B cell (primary cell): ENCODE measurements at regions not wholly inside any gene's neighbourhood (a gene's known extent, or its start where the extent isn't known, plus 50 kb on each side); places are given as distances from the start of the nearest gene placed in this dataset.

ENCODE experiments used
- ATAC-seq: fragments of 200-7000 bp; cut with Tn5 transposase; one replicate; pipeline ENCODE4 v1.10.0; 2021; ENCODE audit warnings: low read depth, mild to moderate bottlenecking, moderate number of reproducible peaks, moderate library complexity
- CTCF ChIA-PET: fragments of 350-600 bp; sonication (Branson Sonifier 250); formaldehyde crosslinking; loops from one replicate; lab custom pipeline; 2021; ENCODE audit warnings: antibody characterized with exemption, inconsistent platforms; lab: Charles Lee
- POLR2A ChIA-PET: fragments of 350-600 bp; sonication (Branson Sonifier 250); formaldehyde crosslinking; loops from one replicate; lab custom pipeline; 2021; ENCODE audit warnings: antibody characterized with exemption; lab: Charles Lee
- DNase-seq: peaks from one replicate; pipeline ENCODE4 v3.0.0; 2013
- H2AFZ ChIP-seq: 2 replicates; pipeline ENCODE4 v1.6.1; 2012; ENCODE audit warnings: mild to moderate bottlenecking, low read depth, low read length; ENCODE audit not compliant: insufficient read depth, poor library complexity, severe bottlenecking
- H3K27ac ChIP-seq, 2 donors: 1 replicate in 1 of 2; 2 replicates in 1 of 2; pipeline ENCODE4 v1.5.1; 2012 to 2013; ENCODE audit warnings: low read length in 2 of 2, mild to moderate bottlenecking in 2 of 2, moderate library complexity in 1 of 2
- H3K27me3 ChIP-seq, 4 experiments: fragments of 200-600 bp in 1 of 4; sonication (generic) in 1 of 4; replicated peaks in 1 of 4; 1 replicate in 2 of 4; 2 replicates in 2 of 4; pipeline versions ENCODE4 v1.6.1 to v1.7.0; 2013 to 2016; ENCODE audit warnings: low read length in 3 of 4, mild to moderate bottlenecking in 2 of 4, mixed read lengths in 1 of 4, moderate library complexity in 1 of 4; ENCODE audit not compliant: insufficient read depth in 4 of 4, control insufficient read depth in 3 of 4; ENCODE audit errors: control extremely low read depth in 1 of 4
- H3K36me3 ChIP-seq, 2 experiments: replicated peaks in 1 of 2; 1 replicate in 1 of 2; 2 replicates in 1 of 2; pipeline versions ENCODE4 v1.6.1 to v1.7.1; 2013; ENCODE audit warnings: low read length in 1 of 2; ENCODE audit not compliant: insufficient read depth in 2 of 2, control insufficient read depth in 1 of 2; ENCODE audit errors: control extremely low read depth in 1 of 2, extremely low read depth in 1 of 2
- H3K4me1 ChIP-seq, 2 donors: fragments of 200-600 bp in 1 of 2; sonication (generic) in 1 of 2; 1 replicate in 1 of 2; 2 replicates in 1 of 2; pipeline versions ENCODE4 v1.5.1 to v1.6.1; 2013 to 2017; ENCODE audit warnings: low read length in 2 of 2; ENCODE audit not compliant: control insufficient read depth in 2 of 2, insufficient read depth in 2 of 2
- H3K4me2 ChIP-seq: replicated peaks from 2 replicates; pipeline ENCODE3; 2012; ENCODE audit warnings: mild to moderate bottlenecking, low read depth, low read length; ENCODE audit not compliant: poor library complexity, severe bottlenecking
- H3K4me3 ChIP-seq, 5 experiments: fragments of 200-600 bp in 1 of 5; sonication (generic) in 1 of 5; 1 replicate in 3 of 5; 2 replicates in 2 of 5; pipeline versions ENCODE4 v1.5.1 to v1.7.0; 2011 to 2016; ENCODE audit warnings: low read length in 4 of 5, mild to moderate bottlenecking in 4 of 5, low read depth in 2 of 5, control low read depth in 1 of 5, moderate library complexity in 1 of 5; ENCODE audit not compliant: insufficient read depth in 1 of 5; ENCODE audit errors: control extremely low read depth in 1 of 5, extremely low read depth in 1 of 5
- H3K79me2 ChIP-seq: fragments of 200-600 bp; sonication (generic); one replicate; pipeline ENCODE4 v1.6.0; 2016; ENCODE audit warnings: low read length; ENCODE audit not compliant: control insufficient read depth, insufficient read depth
- H3K9ac ChIP-seq: fragments of 200-600 bp; sonication (generic); 2 replicates; pipeline ENCODE4 v1.6.1; 2017; ENCODE audit warnings: mild to moderate bottlenecking, low read length, moderate library complexity
- H3K9me3 ChIP-seq, 3 donors: one replicate each; pipeline versions ENCODE4 v1.6.1 to v1.7.1; 2013; ENCODE audit warnings: low read length in 2 of 3; ENCODE audit not compliant: control insufficient read depth in 2 of 3, insufficient read depth in 1 of 3; ENCODE audit errors: control extremely low read depth in 1 of 3
- H4K20me1 ChIP-seq: 2 replicates; pipeline ENCODE4 v1.6.0; 2012; ENCODE audit warnings: mild to moderate bottlenecking, low read length; ENCODE audit not compliant: insufficient read depth, control insufficient read depth, poor library complexity, severe bottlenecking
- H3K27ac Mint-ChIP-seq: one replicate; pipeline ENCODE4 v1.8.0; 2021; ENCODE audit warnings: mixed read lengths
- H3K27me3 Mint-ChIP-seq: one replicate; pipeline ENCODE4 v1.8.0; 2021; ENCODE audit warnings: mixed read lengths
- H3K4me1 Mint-ChIP-seq: one replicate; pipeline ENCODE4 v1.8.0; 2021; ENCODE audit warnings: mixed read lengths
- H3K4me3 Mint-ChIP-seq: one replicate; pipeline ENCODE4 v1.8.0; 2021; ENCODE audit warnings: mixed read lengths
- H3K9me3 Mint-ChIP-seq: one replicate; pipeline ENCODE4 v1.8.0; 2022; ENCODE audit warnings: mixed read lengths; ENCODE audit not compliant: insufficient read depth
- CTCF ChIP-seq: fragments of 200-600 bp; IDR thresholded peaks from one replicate; pipeline ENCODE4 v1.8.0; 2022; ENCODE audit warnings: antibody characterized with exemption, mild to moderate bottlenecking
- EZH2 ChIP-seq: IDR thresholded peaks from 2 replicates; pipeline ENCODE4 v1.6.1; 2012; ENCODE audit warnings: borderline replicate concordance, low read depth, mild to moderate bottlenecking, moderate library complexity, low read length; ENCODE audit not compliant: insufficient read depth, poor library complexity, severe bottlenecking
- WGBS: methylation state at CpG from one replicate; pipeline ENCODE4 v1.1.5; 2013; ENCODE audit warnings: missing lambda C conversion rate; ENCODE audit not compliant: insufficient coverage; 5-methylcytosine and 5-hydroxymethylcytosine counted together
- intact Hi-C: fragments of 100-400 bp; cut with micrococcal nuclease; formaldehyde crosslinking; loops from one replicate; pipeline ENCODE4 v1.10.0; 2022

- Histone ChIP-seq H3K36me3 (no peaks in the 10 kb centered on the region), H3K27me3 (no peaks in the 10 kb centered on the region), H2AFZ (no peak overlapping the region), H3K9ac (no peak overlapping the region), H3K4me2 (no peak overlapping the region), H3K27ac (no peak overlapping the region), H4K20me1 (no peaks in the 10 kb centered on the region), H3K4me1 (no peaks in the 10 kb centered on the region), H3K79me2 (no peaks in the 10 kb centered on the region), H3K9me3 (peaks cover 0 to 4% (median 3%) of the 10 kb centered on the region in 3 donors), H3K4me3 (no peak overlapping the region)
- no peak for ATAC-seq
- Mint-ChIP-seq H3K9me3 (no peaks in the 10 kb centered on the region), H3K27ac (no peak overlapping the region), H3K4me3 (no peak overlapping the region), H3K27me3 (no peaks in the 10 kb centered on the region), H3K4me1 (no peaks in the 10 kb centered on the region)
- ChIA-PET POLR2A (no interaction called here), CTCF (no interaction called here)
- 67% methylated on average over 1 of the region's 1 CpG for WGBS
- intact Hi-C loops, result no loop called here
- no peak for TF ChIP-seq CTCF
- TF ChIP-seq EZH2, result no peak
- DNase-seq, result no peak
Observed at GRCh38 chr13:71320452-71320851, 546.6 kb downstream of the DACH1 start.

GRCh38 chr13:71316792-71317363 is 550.1 kb downstream of the DACH1 start:
- Mint-ChIP-seq H3K4me3 (no peak overlapping the region), H3K27me3 (no peaks in the 10 kb centered on the region), H3K4me1 (no peaks in the 10 kb centered on the region), H3K9me3 (no peaks in the 10 kb centered on the region), H3K27ac (no peak overlapping the region)
- no peaks in the 10 kb centered on the region for H3K79me2 ChIP-seq
- ChIA-PET POLR2A (no interaction called here), CTCF (no interaction called here)
- H3K27ac ChIP-seq, result no peak overlapping the region
- H4K20me1 ChIP-seq, result no peaks in the 10 kb centered on the region
- WGBS, result 42% methylated on average over 2 of the region's 3 CpGs
- peaks cover 0 to 4% (median 3%) of the 10 kb centered on the region in 3 donors for H3K9me3 ChIP-seq
- H3K27me3 ChIP-seq, result no peaks in the 10 kb centered on the region
- DNase-seq (no peak), ATAC-seq (no peak)
- H3K9ac ChIP-seq, result no peak overlapping the region
- TF ChIP-seq EZH2 (no peak), CTCF (no peak)
- H3K4me3 ChIP-seq, result no peak overlapping the region
- no peaks in the 10 kb centered on the region for H3K4me1 ChIP-seq
- H3K4me2 ChIP-seq, result no peak overlapping the region
- intact Hi-C loops, result no loop called here
- H2AFZ ChIP-seq, result no peak overlapping the region
- H3K36me3 ChIP-seq, result no peaks in the 10 kb centered on the region
